ENCODE measurements at regions not wholly inside any gene's neighbourhood (a gene's known extent, or its start where the extent isn't known, plus 50 kb on each side); places are given as distances from the start of the nearest gene placed in this dataset.

GRCh38 chr9:118686959-118687358 lies 682.3 kb downstream of the BRINP1 start:
- TF ChIP-seq CTCF (IDR thresholded peaks at IDR 0.05; ENCODE audit: low read depth, low read length): no peak
- TF ChIP-seq MYC (IDR thresholded peaks at IDR 0.05; ENCODE audit: low read depth, low read length): no peak
- no peak for TF ChIP-seq MAX (IDR thresholded peaks at IDR 0.05; ENCODE audit: low read depth, low read length)
- TF ChIP-seq POLR2A (IDR thresholded peaks at IDR 0.05; ENCODE audit: extremely low read depth, insufficient read length): no peak
